CD8-positive, alpha-beta memory T cell (primary cell): ENCODE measurements at regions not wholly inside any gene's neighbourhood (a gene's known extent, or its start where the extent isn't known, plus 50 kb on each side); places are given as distances from the start of the nearest gene placed in this dataset.

ENCODE experiments used
- CTCF ChIA-PET: fragments of 350-600 bp; sonication (Branson Sonifier 250); formaldehyde crosslinking; loops from one replicate; lab custom pipeline; 2021; ENCODE audit warnings: antibody characterized with exemption; lab: Charles Lee
- POLR2A ChIA-PET: fragments of 350-600 bp; sonication (Branson Sonifier 250); formaldehyde crosslinking; loops from one replicate; lab custom pipeline; 2021; ENCODE audit warnings: antibody characterized with exemption; lab: Charles Lee
- DNase-seq, 5 donors: peaks; one replicate each; pipeline versions ENCODE4 v3.0.0 to v3.0.0-alpha.2; 2020 to 2022; ENCODE audit warnings: mixed read lengths in 1 of 5
- H3K27ac ChIP-seq: one replicate; pipeline ENCODE4 v1.7.0; 2013; ENCODE audit warnings: low read depth, mild to moderate bottlenecking, low read length, moderate library complexity
- H3K27me3 ChIP-seq: 2 replicates; pipeline ENCODE4 v1.7.0; 2013; ENCODE audit warnings: low read length, mild to moderate bottlenecking; ENCODE audit not compliant: insufficient read depth, poor library complexity, severe bottlenecking
- H3K36me3 ChIP-seq: 2 replicates; pipeline ENCODE4 v1.7.0; 2013; ENCODE audit warnings: mild to moderate bottlenecking, low read length, moderate library complexity; ENCODE audit not compliant: insufficient read depth
- H3K4me1 ChIP-seq: 2 replicates; pipeline ENCODE4 v1.7.0; 2013; ENCODE audit warnings: mild to moderate bottlenecking, low read length, moderate library complexity; ENCODE audit not compliant: insufficient read depth
- H3K4me3 ChIP-seq: 2 replicates; pipeline ENCODE4 v1.7.0; 2013; ENCODE audit warnings: mild to moderate bottlenecking, low read length
- H3K9me3 ChIP-seq: 2 replicates; pipeline ENCODE4 v1.7.0; 2013; ENCODE audit warnings: mild to moderate bottlenecking, low read length
- H3K27ac Mint-ChIP-seq, 8 donors: one replicate each; pipeline ENCODE4 v1.8.0; 2020 to 2021; ENCODE audit warnings: mixed read lengths in 8 of 8, mild to moderate bottlenecking in 6 of 8, inconsistent platforms in 3 of 8, moderate library complexity in 3 of 8
- H3K27me3 Mint-ChIP-seq, 2 donors: one replicate each; pipeline ENCODE4 v1.8.0; 2020 to 2021; ENCODE audit warnings: mixed read lengths in 2 of 2, mild to moderate bottlenecking in 1 of 2, moderate library complexity in 1 of 2
- H3K36me3 Mint-ChIP-seq, 3 donors: one replicate each; pipeline ENCODE4 v1.8.0; 2020 to 2021; ENCODE audit warnings: mixed read lengths in 3 of 3, inconsistent platforms in 1 of 3, mild to moderate bottlenecking in 1 of 3
- H3K4me1 Mint-ChIP-seq, 3 donors: one replicate each; pipeline ENCODE4 v1.8.0; 2020 to 2021; ENCODE audit warnings: mixed read lengths in 3 of 3, inconsistent platforms in 1 of 3, mild to moderate bottlenecking in 1 of 3
- H3K4me3 Mint-ChIP-seq, 7 donors: one replicate each; pipeline ENCODE4 v1.8.0; 2020 to 2021; ENCODE audit warnings: mixed read lengths in 7 of 7, mild to moderate bottlenecking in 6 of 7, moderate library complexity in 4 of 7, inconsistent platforms in 2 of 7
- H3K9me3 Mint-ChIP-seq, 5 donors: one replicate each; pipeline ENCODE4 v1.8.0; 2020 to 2022; ENCODE audit warnings: mixed read lengths in 5 of 5, mild to moderate bottlenecking in 3 of 5, moderate library complexity in 2 of 5, inconsistent platforms in 1 of 5

GRCh38 chr3:163474766-163475165 lies 1603.5 kb downstream of the SI start:
- Mint-ChIP-seq H3K9me3 (peaks cover 1 to 19% (median 12%) of the 10 kb centered on the region in 5 donors), H3K27me3 (peaks cover 0 to 2% of the 10 kb centered on the region in 2 donors), H3K36me3 (no peaks in the 10 kb centered on the region), H3K4me1 (no peaks in the 10 kb centered on the region), H3K4me3 (no peak overlapping the region), H3K27ac (no peak overlapping the region)
- CTCF ChIA-PET = no interaction called here
- H3K4me1 ChIP-seq = no peaks in the 10 kb centered on the region
- no peaks in the 10 kb centered on the region for H3K9me3 ChIP-seq
- POLR2A ChIA-PET = no interaction called here
- H3K4me3 ChIP-seq = no peak overlapping the region
- no peaks in the 10 kb centered on the region for H3K36me3 ChIP-seq
- no peaks in the 10 kb centered on the region for H3K27me3 ChIP-seq
- H3K27ac ChIP-seq = no peak overlapping the region
- DNase-seq = no peak

DNA sequence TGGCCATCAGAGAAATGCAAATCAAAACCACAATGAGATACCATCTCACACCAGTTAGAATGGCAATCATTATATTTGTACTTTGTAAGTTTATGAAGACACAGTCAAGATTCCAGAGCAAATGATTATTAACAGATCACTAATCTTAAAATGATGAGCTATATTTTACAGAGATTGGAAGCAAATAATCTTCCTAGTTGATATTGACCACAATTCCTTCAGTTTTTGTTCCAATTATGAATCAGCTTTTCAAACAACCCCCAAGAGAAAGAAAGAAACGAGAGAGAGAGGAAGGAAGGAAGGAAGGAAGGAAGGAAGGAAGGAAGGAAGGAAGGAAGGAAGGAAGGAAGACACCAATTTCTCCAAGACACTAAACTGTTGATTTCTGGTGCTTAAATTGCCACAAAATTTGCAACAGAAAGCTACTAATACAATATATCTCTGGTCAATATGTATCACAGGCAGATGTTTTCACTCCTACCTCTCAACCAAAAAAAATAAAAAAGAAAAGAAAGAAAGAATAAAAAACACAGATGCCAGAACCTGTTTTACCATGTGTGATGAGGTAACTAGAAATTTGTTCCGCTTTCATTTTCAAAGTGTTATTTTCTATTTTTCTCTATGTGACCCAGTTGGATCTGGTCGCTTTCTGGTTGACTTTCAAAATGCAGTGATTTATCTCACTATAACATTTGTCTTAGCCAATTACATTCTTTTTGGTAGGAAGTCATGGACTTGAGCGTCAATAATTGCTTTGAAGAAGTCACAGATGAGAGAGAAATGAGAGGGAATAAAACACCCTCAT lies 1609.6 kb downstream of the SI start:
- H3K36me3 Mint-ChIP-seq = no peaks in the 10 kb centered on the region
- no peak overlapping the region for H3K27ac Mint-ChIP-seq
- no peaks in the 10 kb centered on the region for H3K36me3 ChIP-seq
- H3K4me3 ChIP-seq = no peak overlapping the region
- no peaks in the 10 kb centered on the region for H3K27me3 ChIP-seq
- ChIA-PET POLR2A (no interaction called here), CTCF (no interaction called here)
- H3K27me3 Mint-ChIP-seq = no peaks in the 10 kb centered on the region
- H3K4me1 Mint-ChIP-seq = no peaks in the 10 kb centered on the region
- no peak for DNase-seq
- H3K9me3 ChIP-seq = no peaks in the 10 kb centered on the region
- peaks cover 4 to 23% (median 14%) of the 10 kb centered on the region in 5 donors for H3K9me3 Mint-ChIP-seq
- H3K4me1 ChIP-seq = no peaks in the 10 kb centered on the region
- no peak overlapping the region for H3K4me3 Mint-ChIP-seq
- H3K27ac ChIP-seq = no peak overlapping the region

DNA sequence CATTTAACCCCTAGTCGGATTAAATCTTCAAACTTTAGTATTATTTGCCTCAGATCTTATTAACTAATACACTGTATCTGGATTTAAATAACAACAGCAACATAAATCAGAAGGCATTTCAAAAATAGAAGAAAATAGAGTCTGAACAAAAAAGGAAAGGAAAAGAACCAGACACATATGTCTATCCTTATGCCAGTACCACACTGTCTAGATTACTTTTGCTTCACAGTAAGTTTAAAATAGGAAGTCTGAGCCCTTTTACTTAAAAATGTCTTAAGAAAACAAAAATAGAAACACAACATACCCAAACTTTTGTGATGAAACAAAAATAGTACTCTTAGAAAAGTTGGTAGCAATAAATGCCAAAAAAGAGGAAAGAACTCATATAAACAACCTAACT lies 1615.8 kb downstream of the SI start:
- Mint-ChIP-seq H3K27ac (no peak overlapping the region), H3K4me3 (no peak overlapping the region), H3K9me3 (peaks cover 3 to 26% (median 15%) of the 10 kb centered on the region in 5 donors), H3K36me3 (no peaks in the 10 kb centered on the region), H3K27me3 (no peaks in the 10 kb centered on the region), H3K4me1 (no peaks in the 10 kb centered on the region)
- Histone ChIP-seq H3K4me1 (no peaks in the 10 kb centered on the region), H3K4me3 (no peak overlapping the region), H3K27ac (no peak overlapping the region), H3K36me3 (no peaks in the 10 kb centered on the region), H3K27me3 (no peaks in the 10 kb centered on the region), H3K9me3 (no peaks in the 10 kb centered on the region)
- no peak for DNase-seq
- ChIA-PET POLR2A (no interaction called here), CTCF (no interaction called here)

- Histone ChIP-seq H3K27ac (no peak overlapping the region), H3K27me3 (no peaks in the 10 kb centered on the region), H3K4me3 (no peak overlapping the region), H3K9me3 (no peaks in the 10 kb centered on the region), H3K36me3 (no peaks in the 10 kb centered on the region), H3K4me1 (no peaks in the 10 kb centered on the region)
- Mint-ChIP-seq H3K9me3 (peaks cover 0 to 32% (median 19%) of the 10 kb centered on the region in 5 donors), H3K4me1 (no peaks in the 10 kb centered on the region), H3K36me3 (no peaks in the 10 kb centered on the region), H3K27me3 (no peaks in the 10 kb centered on the region), H3K4me3 (no peak overlapping the region), H3K27ac (no peak overlapping the region)
- ChIA-PET POLR2A (no interaction called here), CTCF (no interaction called here)
- no peak for DNase-seq
Measured at GRCh38 chr3:163450698-163451097, 1627.6 kb downstream of the SI start.

- Histone ChIP-seq H3K27me3 (no peaks in the 10 kb centered on the region), H3K4me1 (no peaks in the 10 kb centered on the region), H3K27ac (no peak overlapping the region), H3K9me3 (no peaks in the 10 kb centered on the region), H3K4me3 (no peak overlapping the region), H3K36me3 (no peaks in the 10 kb centered on the region)
- H3K27ac Mint-ChIP-seq = no peak overlapping the region
- H3K9me3 Mint-ChIP-seq = peaks cover under 1 to 27% (median 9%) of the 10 kb centered on the region in 5 donors
- no peaks in the 10 kb centered on the region for H3K4me1 Mint-ChIP-seq
- no peaks in the 10 kb centered on the region for H3K27me3 Mint-ChIP-seq
- CTCF ChIA-PET = no interaction called here
- H3K4me3 Mint-ChIP-seq = no peak overlapping the region
- H3K36me3 Mint-ChIP-seq = no peaks in the 10 kb centered on the region
- POLR2A ChIA-PET = no interaction called here
- DNase-seq = no peak
Measured at GRCh38 chr3:163438760-163439159, 1639.5 kb downstream of the SI start.

DNA sequence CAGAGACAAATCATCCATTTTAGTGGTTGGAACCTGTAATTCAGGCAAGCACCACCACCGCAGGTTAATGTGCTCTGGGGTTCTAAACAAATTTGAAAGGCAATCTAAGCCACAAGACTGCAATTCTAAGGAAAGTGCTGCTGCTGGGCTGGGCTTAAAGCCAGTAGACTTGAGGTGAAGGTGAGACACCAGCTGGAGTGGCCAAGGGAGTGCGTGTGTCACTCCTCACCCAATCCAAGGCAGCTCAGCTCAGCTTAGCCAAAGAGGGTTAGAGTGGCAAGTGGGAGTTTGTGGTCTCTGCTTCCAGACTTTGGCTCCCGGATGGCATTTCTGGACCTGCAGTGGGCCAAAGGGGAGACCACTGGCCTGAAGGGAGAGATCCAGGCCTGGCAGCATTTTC lies 1655.6 kb downstream of the SI start:
- H3K27ac Mint-ChIP-seq = no peak overlapping the region
- POLR2A ChIA-PET = no interaction called here
- H3K4me3 Mint-ChIP-seq = no peak overlapping the region
- no peak overlapping the region for H3K4me3 ChIP-seq
- no peaks in the 10 kb centered on the region for H3K36me3 ChIP-seq
- H3K9me3 Mint-ChIP-seq = peaks cover 2 to 15% (median 6%) of the 10 kb centered on the region in 5 donors
- no peaks in the 10 kb centered on the region for H3K36me3 Mint-ChIP-seq
- no peak overlapping the region for H3K27ac ChIP-seq
- H3K4me1 ChIP-seq = no peaks in the 10 kb centered on the region
- CTCF ChIA-PET = no interaction called here
- no peaks in the 10 kb centered on the region for H3K9me3 ChIP-seq
- H3K4me1 Mint-ChIP-seq = no peaks in the 10 kb centered on the region
- H3K27me3 Mint-ChIP-seq = no peaks in the 10 kb centered on the region
- no peak for DNase-seq
- no peaks in the 10 kb centered on the region for H3K27me3 ChIP-seq

- H3K4me3 ChIP-seq = no peak overlapping the region
- H3K27ac ChIP-seq = no peak overlapping the region
- peaks cover 5% of the 10 kb centered on the region for H3K9me3 ChIP-seq
- H3K4me3 Mint-ChIP-seq = no peak overlapping the region
- H3K4me1 ChIP-seq = no peaks in the 10 kb centered on the region
- ChIA-PET POLR2A (no interaction called here), CTCF (no interaction called here)
- no peak overlapping the region for H3K27ac Mint-ChIP-seq
- no peaks in the 10 kb centered on the region for H3K36me3 Mint-ChIP-seq
- H3K27me3 Mint-ChIP-seq = peaks cover 0 to 3% of the 10 kb centered on the region in 2 donors
- peaks cover 2 to 32% (median 7%) of the 10 kb centered on the region in 5 donors for H3K9me3 Mint-ChIP-seq
- DNase-seq = no peak
- H3K27me3 ChIP-seq = no peaks in the 10 kb centered on the region
- H3K36me3 ChIP-seq = no peaks in the 10 kb centered on the region
- no peaks in the 10 kb centered on the region for H3K4me1 Mint-ChIP-seq
Measured at GRCh38 chr3:163391407-163392181, 1686.7 kb downstream of the SI start.

- H3K4me1 ChIP-seq = no peaks in the 10 kb centered on the region
- H3K27ac Mint-ChIP-seq = no peak overlapping the region
- H3K9me3 ChIP-seq = no peaks in the 10 kb centered on the region
- no peak overlapping the region for H3K4me3 ChIP-seq
- CTCF ChIA-PET = no interaction called here
- H3K4me3 Mint-ChIP-seq = no peak overlapping the region
- no peaks in the 10 kb centered on the region for H3K36me3 ChIP-seq
- DNase-seq = no peak
- POLR2A ChIA-PET = no interaction called here
- H3K9me3 Mint-ChIP-seq = peaks cover 2 to 18% (median 5%) of the 10 kb centered on the region in 5 donors
- H3K36me3 Mint-ChIP-seq = no peaks in the 10 kb centered on the region
- H3K27me3 Mint-ChIP-seq = no peaks in the 10 kb centered on the region
- no peaks in the 10 kb centered on the region for H3K4me1 Mint-ChIP-seq
- no peak overlapping the region for H3K27ac ChIP-seq
- H3K27me3 ChIP-seq = no peaks in the 10 kb centered on the region
Measured at GRCh38 chr3:163384383-163384782, 1693.9 kb downstream of the SI start.
